Adrenal gland (tissue), 9 donors: ENCODE measurements at regions not wholly inside any gene's neighbourhood (a gene's known extent, or its start where the extent isn't known, plus 50 kb on each side); places are given as distances from the start of the nearest gene placed in this dataset.

Experiments
- DNase-seq, 7 donors: peaks; one replicate each; pipeline ENCODE4 v3.0.0-alpha.2; 2019 to 2020
- H3K27ac ChIP-seq, 5 donors: fragments of 200-600 bp; sonication (generic) in 4 of 5; 1 replicate in 3 of 5; 2 replicates in 2 of 5; pipeline versions ENCODE4 v1.5.1 to v1.8.0; 2016 to 2020; ENCODE audit warnings: mild to moderate bottlenecking in 1 of 5
- H3K27me3 ChIP-seq: fragments of 200-600 bp; 2 replicates; pipeline ENCODE4 v1.8.0; 2021
- H3K36me3 ChIP-seq, 2 donors: fragments of 200-600 bp; replicated peaks in 1 of 2; 1 replicate in 1 of 2; 2 replicates in 1 of 2; pipeline versions ENCODE4 v1.5.1 to v1.8.0; 2018 to 2022
- H3K4me1 ChIP-seq, 2 donors: fragments of 200-600 bp; replicated peaks in 1 of 2; 1 replicate in 1 of 2; 2 replicates in 1 of 2; pipeline versions ENCODE4 v1.5.1 to v1.8.0; 2018 to 2021
- H3K4me3 ChIP-seq, 4 donors: fragments of 200-600 bp; sonication (generic) in 3 of 4; one replicate each; pipeline ENCODE4 v1.5.1; 2016 to 2018
- H3K9me3 ChIP-seq, 3 donors: fragments of 200-600 bp; sonication (generic) in 1 of 3; replicated peaks in 1 of 3; 1 replicate in 2 of 3; 2 replicates in 1 of 3; pipeline versions ENCODE4 v1.5.1 to v1.8.0; 2016 to 2021
- POLR2A ChIP-seq, 2 donors: fragments of 450-650 bp; IDR thresholded peaks; one replicate each; pipeline ENCODE4 v1.6.1; 2017; ENCODE audit warnings: antibody characterized with exemption in 2 of 2, mild to moderate bottlenecking in 2 of 2, moderate library complexity in 1 of 2
- WGBS, 4 donors: extraction: QIAGEN DNeasy Blood & Tissue Kit in 2 of 4; methylation state at CpG; one replicate each; pipeline versions ENCODE4 v1.1.5 to v1.1.7; 2013 to 2017; 5-methylcytosine and 5-hydroxymethylcytosine counted together
- intact Hi-C, 2 donors: fragments of 100-400 bp; cut with DNase I; formaldehyde crosslinking; loops; one replicate each; pipeline versions ENCODE4 v1.14.1 to v1.15.0; 2022 to 2023
- TF ChIP-seq, protein P1 (sequence below), 6 experiments: fragments of 450-650 bp in 4 of 6; fragments of 200-600 bp in 2 of 6; sonication (generic) in 1 of 6; IDR thresholded peaks; 1 replicate in 5 of 6; 2 replicates in 1 of 6; pipeline versions ENCODE4 v1.5.1 to v1.8.0; 2016 to 2021; ENCODE audit warnings: antibody characterized with exemption in 6 of 6, mild to moderate bottlenecking in 2 of 6, moderate library complexity in 1 of 6
- donor health status: healthy with polysubstance abuse.
- donor health status: Bipolar disorder and iron deficiency.
- donor health status: DM: yes; HTN: yes; CAD: no.
- donor health status: DM: no; HTN: no; CAD: no.
- donor health status: DM: no; HTN: no; CAD: no.

DNA sequence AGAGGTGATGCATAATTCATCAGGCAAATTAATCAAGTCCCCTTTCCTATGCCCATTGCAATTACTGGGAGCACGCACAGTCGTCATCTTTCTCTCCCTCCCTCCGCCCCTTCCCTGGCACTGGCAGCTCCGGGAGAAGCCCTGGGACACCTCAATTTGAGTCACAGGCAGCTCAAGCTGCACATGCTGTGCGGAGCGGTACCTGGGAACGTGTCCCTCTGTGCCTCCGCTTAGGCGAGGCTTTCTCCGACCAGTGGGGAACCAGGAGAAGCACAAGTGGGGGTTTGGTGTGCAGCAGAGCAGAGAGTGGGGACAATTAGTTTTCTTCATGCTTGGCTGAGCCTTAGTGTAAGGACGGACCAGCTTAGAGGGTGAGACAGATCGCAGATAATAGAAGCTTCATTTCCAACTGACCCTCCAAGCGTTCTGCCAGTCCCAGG lies 88.3 kb downstream of the SOX14 start:
- no peaks in the 10 kb centered on the region for H3K9me3 ChIP-seq
- H3K27me3 ChIP-seq, result no peaks in the 10 kb centered on the region
- no peaks in the 10 kb centered on the region for H3K36me3 ChIP-seq
- no peaks in the 10 kb centered on the region for H3K4me1 ChIP-seq
- no peak for DNase-seq
- H3K27ac ChIP-seq, result no peak overlapping the region
- no peak for TF ChIP-seq POLR2A (IDR thresholded peaks at IDR 0.05)
- WGBS, 4 donors, result 48 to 59% (median 51%) methylated on average over 11 to 13 of the region's 13 CpGs
- intact Hi-C loops, result no loop called here
- no peak overlapping the region for H3K4me3 ChIP-seq

DNA sequence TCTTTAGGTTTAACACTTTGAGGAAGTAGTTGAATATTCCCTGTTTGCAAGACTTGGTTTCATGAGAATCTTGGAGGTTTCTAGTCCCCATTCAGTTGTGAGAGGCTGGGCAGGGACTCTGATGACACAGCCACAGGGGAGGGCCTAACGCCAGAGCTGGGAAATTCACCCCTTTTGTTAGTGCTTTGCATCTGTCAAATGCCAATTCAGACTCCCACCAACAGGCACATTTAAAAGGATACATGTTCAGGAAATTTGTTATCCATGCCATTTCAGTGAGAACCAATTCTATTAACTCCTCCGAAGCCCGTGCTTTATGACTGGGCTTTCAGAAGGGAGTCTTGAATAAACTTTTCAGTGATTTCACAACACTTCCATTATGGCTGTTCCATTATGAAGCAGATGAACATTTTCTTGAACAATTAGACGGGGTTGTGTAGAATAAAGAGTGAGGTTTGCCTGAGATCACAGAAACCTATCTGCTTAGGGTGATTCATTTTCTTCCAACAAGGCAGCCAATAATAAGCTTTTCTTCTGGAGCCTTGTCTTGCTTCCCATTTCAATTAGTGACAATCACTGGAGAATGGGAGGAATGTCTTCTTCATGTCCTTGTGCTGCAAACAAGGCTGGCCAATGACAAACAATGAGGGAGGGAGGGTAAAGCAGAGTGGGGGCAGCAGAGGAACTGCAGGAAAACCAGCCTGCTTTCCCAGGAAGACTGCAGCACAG lies 90.6 kb downstream of the SOX14 start:
- Histone ChIP-seq H3K27ac (no peak overlapping the region), H3K4me3 (no peak overlapping the region), H3K27me3 (no peaks in the 10 kb centered on the region), H3K9me3 (no peaks in the 10 kb centered on the region), H3K36me3 (no peaks in the 10 kb centered on the region), H3K4me1 (no peaks in the 10 kb centered on the region)
- no peak for DNase-seq
- WGBS, 4 donors, result 35 to 52% (median 47%) methylated on average over 4 of the region's 4 CpGs
- intact Hi-C loops, result no loop called here
- TF ChIP-seq, protein P1, sequence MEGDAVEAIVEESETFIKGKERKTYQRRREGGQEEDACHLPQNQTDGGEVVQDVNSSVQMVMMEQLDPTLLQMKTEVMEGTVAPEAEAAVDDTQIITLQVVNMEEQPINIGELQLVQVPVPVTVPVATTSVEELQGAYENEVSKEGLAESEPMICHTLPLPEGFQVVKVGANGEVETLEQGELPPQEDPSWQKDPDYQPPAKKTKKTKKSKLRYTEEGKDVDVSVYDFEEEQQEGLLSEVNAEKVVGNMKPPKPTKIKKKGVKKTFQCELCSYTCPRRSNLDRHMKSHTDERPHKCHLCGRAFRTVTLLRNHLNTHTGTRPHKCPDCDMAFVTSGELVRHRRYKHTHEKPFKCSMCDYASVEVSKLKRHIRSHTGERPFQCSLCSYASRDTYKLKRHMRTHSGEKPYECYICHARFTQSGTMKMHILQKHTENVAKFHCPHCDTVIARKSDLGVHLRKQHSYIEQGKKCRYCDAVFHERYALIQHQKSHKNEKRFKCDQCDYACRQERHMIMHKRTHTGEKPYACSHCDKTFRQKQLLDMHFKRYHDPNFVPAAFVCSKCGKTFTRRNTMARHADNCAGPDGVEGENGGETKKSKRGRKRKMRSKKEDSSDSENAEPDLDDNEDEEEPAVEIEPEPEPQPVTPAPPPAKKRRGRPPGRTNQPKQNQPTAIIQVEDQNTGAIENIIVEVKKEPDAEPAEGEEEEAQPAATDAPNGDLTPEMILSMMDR (IDR thresholded peaks at IDR 0.05), result no peak
- TF ChIP-seq POLR2A (IDR thresholded peaks at IDR 0.05), result no peak

DNA sequence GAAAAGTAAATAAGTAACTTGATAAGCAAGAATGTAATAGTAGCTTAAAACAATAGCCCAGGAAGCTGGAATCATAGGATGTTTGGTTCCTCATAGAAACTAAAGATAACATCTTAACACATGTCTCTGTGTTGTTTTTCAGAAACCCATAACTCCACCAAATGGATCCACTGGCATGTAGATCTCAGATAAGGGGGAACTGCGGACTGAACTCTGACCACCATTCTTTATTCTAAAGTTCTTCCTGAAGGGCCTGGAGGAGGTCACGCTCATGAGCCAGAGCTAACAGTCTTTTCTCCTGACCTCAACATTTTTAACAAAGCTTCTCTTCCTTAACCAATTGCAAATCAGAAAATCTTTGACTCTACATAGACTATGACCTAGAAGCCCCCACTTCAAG lies 101.9 kb downstream of the SOX14 start:
- WGBS, 4 donors, result 32 to 43% (median 38%) methylated on average over 2 of the region's 2 CpGs
- H3K27me3 ChIP-seq, result no peaks in the 10 kb centered on the region
- no peaks in the 10 kb centered on the region for H3K9me3 ChIP-seq

DNA sequence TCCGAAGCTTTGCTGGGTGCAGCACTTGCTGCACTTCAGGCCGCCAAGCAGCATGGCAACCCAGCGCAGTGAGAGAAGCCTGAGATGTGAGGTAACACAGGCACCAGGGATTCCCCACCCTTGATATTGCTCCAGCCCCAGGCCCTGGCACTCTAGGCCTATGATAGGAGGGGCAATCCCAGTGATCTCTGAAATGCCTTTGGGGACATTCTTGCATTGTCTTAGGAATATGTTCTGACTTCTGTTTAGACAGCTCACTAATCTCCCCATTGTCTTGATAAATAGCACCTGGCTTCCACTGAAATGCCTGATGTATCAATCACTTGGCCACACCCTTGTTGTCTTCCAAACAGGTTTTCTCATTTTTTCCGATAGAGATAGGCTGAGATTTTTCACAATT lies 102.8 kb downstream of the SOX14 start:
- H3K36me3 ChIP-seq, result no peaks in the 10 kb centered on the region
- 75 to 89% (median 83%) methylated on average over 2 to 4 of the region's 4 CpGs for WGBS, 4 donors
- DNase-seq, result no peak
- TF ChIP-seq POLR2A (IDR thresholded peaks at IDR 0.05), result no peak
- TF ChIP-seq, protein P1 (IDR thresholded peaks at IDR 0.05), result no peak
- intact Hi-C loops, result no loop called here
- H3K4me1 ChIP-seq, result no peaks in the 10 kb centered on the region
- H3K4me3 ChIP-seq, result no peak overlapping the region
- H3K27ac ChIP-seq, result no peak overlapping the region
- H3K27me3 ChIP-seq, result no peaks in the 10 kb centered on the region
- no peaks in the 10 kb centered on the region for H3K9me3 ChIP-seq

More for the DNA sequence above, 101.9 kb downstream of the SOX14 start:
- no peak for TF ChIP-seq POLR2A (IDR thresholded peaks at IDR 0.05)
- TF ChIP-seq, protein P1 (IDR thresholded peaks at IDR 0.05), result no peak
- H3K36me3 ChIP-seq, result no peaks in the 10 kb centered on the region
- DNase-seq, result no peak
- no peak overlapping the region for H3K27ac ChIP-seq
- H3K4me3 ChIP-seq, result no peak overlapping the region
- H3K4me1 ChIP-seq, result no peaks in the 10 kb centered on the region
- intact Hi-C loops, result no loop called here

DNA sequence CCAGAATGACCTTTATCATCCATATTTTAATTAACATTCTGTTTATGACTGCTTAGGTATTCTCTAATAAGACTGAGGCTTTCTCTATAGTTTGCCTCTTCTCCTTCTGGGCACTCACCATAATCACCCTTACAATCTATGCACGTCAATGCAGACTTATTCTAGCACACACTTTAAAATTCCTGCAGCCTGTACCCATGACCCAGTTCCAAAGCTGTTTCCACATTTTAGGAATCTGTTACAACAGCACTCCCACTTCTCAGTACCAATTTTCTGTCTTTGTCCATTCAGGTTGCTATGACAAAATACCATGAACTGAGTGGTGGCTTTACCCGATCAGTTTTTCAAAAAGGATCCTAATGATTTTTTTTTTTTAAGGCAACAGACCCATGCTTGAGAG lies 103.5 kb downstream of the SOX14 start:
- Histone ChIP-seq H3K36me3 (no peaks in the 10 kb centered on the region), H3K27me3 (no peaks in the 10 kb centered on the region), H3K9me3 (no peaks in the 10 kb centered on the region), H3K27ac (no peak overlapping the region), H3K4me3 (no peak overlapping the region), H3K4me1 (no peaks in the 10 kb centered on the region)
- intact Hi-C loops, result no loop called here
- 83 to 92% (median 86%) methylated on average over 2 of the region's 2 CpGs for WGBS, 4 donors
- DNase-seq, result no peak
- TF ChIP-seq, protein P1 (IDR thresholded peaks at IDR 0.05), result no peak
- no peak for TF ChIP-seq POLR2A (IDR thresholded peaks at IDR 0.05)
